Heart left ventricle (tissue), 16 donors: ENCODE measurements at regions not wholly inside any gene's neighbourhood (a gene's known extent, or its start where the extent isn't known, plus 50 kb on each side); places are given as distances from the start of the nearest gene placed in this dataset.

Source experiments
- ATAC-seq, 4 donors: fragments of 200-7000 bp; cut with Tn5 transposase; one replicate each; pipeline ENCODE4 v1.9.1; 2020 to 2022; ENCODE audit warnings: moderate library complexity in 4 of 4, mild to moderate bottlenecking in 3 of 4, moderate number of reproducible peaks in 1 of 4
- DNase-seq, 5 donors: peaks; one replicate each; pipeline ENCODE4 v3.0.0-alpha.2; 2020
- H3K27ac ChIP-seq, 12 donors: fragments of 200-600 bp; sonication (generic) in 4 of 12; one replicate each; pipeline versions ENCODE4 v1.5.0 to v1.8.0; 2016 to 2022; ENCODE audit warnings: mild to moderate bottlenecking in 2 of 12
- H3K27me3 ChIP-seq, 9 donors: fragments of 200-600 bp; sonication (generic) in 2 of 9; one replicate each; pipeline versions ENCODE4 v1.5.1 to v1.8.0; 2016 to 2022; ENCODE audit warnings: mild to moderate bottlenecking in 3 of 9
- H3K36me3 ChIP-seq, 9 donors: fragments of 200-600 bp; sonication (generic) in 2 of 9; one replicate each; pipeline versions ENCODE4 v1.5.0 to v1.8.0; 2018 to 2022; ENCODE audit warnings: mild to moderate bottlenecking in 2 of 9
- H3K4me1 ChIP-seq, 12 donors: fragments of 200-600 bp; sonication (generic) in 4 of 12; one replicate each; pipeline versions ENCODE4 v1.5.0 to v1.8.0; 2016 to 2022; ENCODE audit warnings: mild to moderate bottlenecking in 3 of 12
- H3K4me3 ChIP-seq, 12 donors: fragments of 200-600 bp; sonication (generic) in 4 of 12; one replicate each; pipeline versions ENCODE4 v1.5.0 to v1.8.0; 2017 to 2022; ENCODE audit warnings: mild to moderate bottlenecking in 9 of 12, moderate library complexity in 4 of 12
- H3K9me3 ChIP-seq, 12 donors: fragments of 200-600 bp; sonication (generic) in 4 of 12; one replicate each; pipeline versions ENCODE4 v1.5.0 to v1.8.0; 2016 to 2022; ENCODE audit warnings: mild to moderate bottlenecking in 1 of 12
- POLR2A ChIP-seq, 2 donors: fragments of 450-650 bp; IDR thresholded peaks; one replicate each; pipeline ENCODE4 v1.6.1; 2017; ENCODE audit warnings: antibody characterized with exemption in 2 of 2, mild to moderate bottlenecking in 2 of 2, moderate library complexity in 2 of 2
- WGBS, 4 donors: extraction: QIAGEN DNeasy Blood & Tissue Kit in 2 of 4; methylation state at CpG; one replicate each; pipeline versions ENCODE4 v1.1.5 to v1.1.7; 2013 to 2018; 5-methylcytosine and 5-hydroxymethylcytosine counted together
- intact Hi-C, 10 donors: fragments of 100-400 bp; cut with DNase I; formaldehyde crosslinking; loops; one replicate each; pipeline versions ENCODE4 v1.11.1 to v1.14.2; 2022
- TF ChIP-seq, protein P1 (sequence below), 12 donors: fragments of 200-600 bp; sonication (generic) in 4 of 12; IDR thresholded peaks; one replicate each; pipeline versions ENCODE4 v1.5.0 to v1.8.0; 2018 to 2022; ENCODE audit warnings: antibody characterized with exemption in 12 of 12, mild to moderate bottlenecking in 5 of 12
- donor health status: ischemic (EF 13 %, LVEDD 7.1; RV severe dilation, severe dysfunction).
- donor health status: healthy with polysubstance abuse.
- donor health status: DM: no; HTN: yes; CAD: no.
- donor health status: DM: no; HTN: no; CAD: no.
- donor health status: ischemic (EF 25% LVEDD 6.9; RV normal size, moderate dysfunction).
- donor health status: ischemic (EF 25% LVEDD 5.7; RV mildly dilated, moderate dysfunction).
- donor health status: healthy.
- donor health status: DM: yes; HTN: yes; CAD: no.
- donor health status: ischemic (EF 35%, LVEDD 5.7; RV mildly dilated, moderate dysfunction).
- donor health status: nonischemic (EF 11% LVEDD 7.7; RV severe dilation, severe dysfunction).
- donor health status: DM: yes; HTN: yes; CAD: no.
- donor health status: PGD.
- donor health status: ischemic (EF 29% LVEDD 5.4; RV normal size, mild dysfunction).
- donor health status: nonischemic (EF 23%, LVEDD 6.1; RV moderate dilation, normal function).

DNA sequence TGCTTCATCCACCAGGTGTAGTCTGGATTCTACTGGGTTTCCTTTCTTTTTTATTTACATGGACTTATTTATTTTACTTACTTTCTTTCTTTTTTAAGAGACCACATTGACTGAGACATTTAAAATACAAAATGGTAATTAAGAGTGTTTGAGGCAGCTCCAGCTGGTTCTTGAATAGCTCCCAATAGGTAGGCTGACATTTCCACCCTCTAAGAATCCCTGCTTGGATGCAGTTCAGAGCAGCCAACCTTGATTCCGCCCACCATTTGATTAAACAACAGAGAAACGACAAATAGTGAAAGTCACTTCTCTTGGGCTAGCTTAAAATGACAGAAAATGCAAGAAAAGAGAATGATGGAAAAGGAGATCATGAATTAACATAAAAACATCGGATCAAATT is 270.5 kb downstream of the TUSC7 start:
- no peak overlapping the region for H3K4me3 ChIP-seq
- H3K4me1 ChIP-seq: no peaks in the 10 kb centered on the region
- H3K27me3 ChIP-seq: no peaks in the 10 kb centered on the region
- DNase-seq (no peak), ATAC-seq (no peak)
- no peaks in the 10 kb centered on the region for H3K36me3 ChIP-seq
- no peak overlapping the region for H3K27ac ChIP-seq
- no peak for TF ChIP-seq POLR2A (IDR thresholded peaks at IDR 0.05)
- TF ChIP-seq, protein P1, sequence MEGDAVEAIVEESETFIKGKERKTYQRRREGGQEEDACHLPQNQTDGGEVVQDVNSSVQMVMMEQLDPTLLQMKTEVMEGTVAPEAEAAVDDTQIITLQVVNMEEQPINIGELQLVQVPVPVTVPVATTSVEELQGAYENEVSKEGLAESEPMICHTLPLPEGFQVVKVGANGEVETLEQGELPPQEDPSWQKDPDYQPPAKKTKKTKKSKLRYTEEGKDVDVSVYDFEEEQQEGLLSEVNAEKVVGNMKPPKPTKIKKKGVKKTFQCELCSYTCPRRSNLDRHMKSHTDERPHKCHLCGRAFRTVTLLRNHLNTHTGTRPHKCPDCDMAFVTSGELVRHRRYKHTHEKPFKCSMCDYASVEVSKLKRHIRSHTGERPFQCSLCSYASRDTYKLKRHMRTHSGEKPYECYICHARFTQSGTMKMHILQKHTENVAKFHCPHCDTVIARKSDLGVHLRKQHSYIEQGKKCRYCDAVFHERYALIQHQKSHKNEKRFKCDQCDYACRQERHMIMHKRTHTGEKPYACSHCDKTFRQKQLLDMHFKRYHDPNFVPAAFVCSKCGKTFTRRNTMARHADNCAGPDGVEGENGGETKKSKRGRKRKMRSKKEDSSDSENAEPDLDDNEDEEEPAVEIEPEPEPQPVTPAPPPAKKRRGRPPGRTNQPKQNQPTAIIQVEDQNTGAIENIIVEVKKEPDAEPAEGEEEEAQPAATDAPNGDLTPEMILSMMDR (IDR thresholded peaks at IDR 0.05): no peak
- intact Hi-C loops: no loop called here
- 62 to 68% (median 63%) methylated on average over 3 of the region's 3 CpGs for WGBS, 4 donors
- H3K9me3 ChIP-seq: peaks cover 0 to under 1% (median 0%) of the 10 kb centered on the region in 12 donors

DNA sequence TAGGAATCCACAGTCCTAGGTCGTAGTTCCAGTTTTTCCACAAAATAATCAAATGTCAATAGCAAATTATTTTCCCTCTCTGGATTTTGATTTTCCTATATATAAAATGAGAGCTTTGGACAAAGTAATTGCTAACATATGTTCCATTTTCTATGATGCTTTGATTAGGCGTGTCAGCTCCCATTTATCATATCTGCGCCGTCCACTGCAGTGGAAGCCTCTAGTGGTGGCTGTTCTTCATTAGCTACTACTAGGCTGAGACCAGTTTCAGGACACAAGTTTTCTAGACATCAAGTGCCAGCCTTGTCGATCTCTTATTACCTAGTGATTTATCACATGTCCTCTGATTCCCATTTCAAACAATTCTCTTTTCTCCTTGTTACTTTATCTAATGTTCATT is 271.5 kb downstream of the TUSC7 start:
- Histone ChIP-seq H3K27ac (no peak overlapping the region), H3K9me3 (peaks cover 0 to 4% (median 0%) of the 10 kb centered on the region in 12 donors), H3K4me3 (no peak overlapping the region), H3K4me1 (no peaks in the 10 kb centered on the region), H3K27me3 (no peaks in the 10 kb centered on the region), H3K36me3 (no peaks in the 10 kb centered on the region)
- TF ChIP-seq POLR2A (IDR thresholded peaks at IDR 0.05): no peak
- intact Hi-C loops: no loop called here
- DNase-seq (no peak), ATAC-seq (no peak)
- WGBS, 4 donors: 80 to 84% (median 81%) methylated on average over 5 of the region's 5 CpGs

DNA sequence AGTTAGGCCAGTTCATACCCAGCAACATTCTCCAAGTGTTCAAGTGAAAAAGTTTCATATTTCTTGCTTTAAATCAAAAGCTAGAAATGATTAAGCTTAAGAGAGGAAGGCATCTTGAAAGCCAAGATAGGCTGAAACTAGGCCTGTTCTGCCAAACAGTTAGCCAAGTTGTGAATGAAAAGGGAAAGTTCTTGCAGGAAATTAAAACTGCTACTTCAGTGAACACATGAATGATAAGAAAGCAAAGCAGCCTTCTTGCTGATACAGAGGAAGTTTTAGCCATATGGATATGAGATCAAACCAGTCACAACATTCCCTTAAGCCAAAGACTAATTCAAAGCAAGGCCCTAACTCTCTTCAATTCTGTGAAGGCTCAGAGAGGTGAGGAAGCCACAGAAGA is 274.7 kb downstream of the TUSC7 start:
- ATAC-seq (no peak), DNase-seq (no peak)
- TF ChIP-seq, protein P1 (IDR thresholded peaks at IDR 0.05): no peak
- no peak for TF ChIP-seq POLR2A (IDR thresholded peaks at IDR 0.05)
- Histone ChIP-seq H3K4me1 (no peaks in the 10 kb centered on the region), H3K27me3 (no peaks in the 10 kb centered on the region), H3K4me3 (no peak overlapping the region), H3K36me3 (no peaks in the 10 kb centered on the region), H3K27ac (no peak overlapping the region), H3K9me3 (peaks cover 0 to 4% (median 0%) of the 10 kb centered on the region in 12 donors)
- intact Hi-C loops: no loop called here

DNA sequence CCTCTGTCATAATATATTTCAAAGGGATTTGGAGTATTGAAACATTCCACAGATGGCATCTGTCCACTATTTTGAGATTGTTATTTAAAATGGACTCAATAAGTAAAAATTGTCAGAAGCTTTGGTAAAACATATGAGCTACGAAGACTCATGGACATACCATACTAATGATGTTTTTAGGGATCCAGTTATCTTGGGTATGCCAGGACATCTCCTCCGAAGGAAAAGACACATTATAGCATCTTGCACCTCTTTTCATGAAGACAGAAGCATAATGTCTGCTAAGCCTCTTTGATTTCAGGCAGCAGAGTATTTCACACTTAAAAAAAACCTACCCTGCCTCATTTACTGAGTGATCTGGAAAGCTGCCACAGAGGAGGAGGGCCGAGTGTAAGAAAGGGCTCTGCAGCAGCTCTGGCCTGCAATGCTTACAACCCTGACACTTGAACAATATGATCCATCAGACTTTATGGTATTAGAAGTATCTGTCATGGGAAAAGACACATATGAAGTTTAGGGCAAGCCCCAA is 284.8 kb downstream of the TUSC7 start:
- intact Hi-C loops: no loop called here
- Histone ChIP-seq H3K9me3 (no peaks in the 10 kb centered on the region), H3K4me1 (no peaks in the 10 kb centered on the region), H3K27ac (no peak overlapping the region), H3K4me3 (no peak overlapping the region), H3K36me3 (no peaks in the 10 kb centered on the region), H3K27me3 (no peaks in the 10 kb centered on the region)
- no peak for TF ChIP-seq POLR2A (IDR thresholded peaks at IDR 0.05)
- ATAC-seq (no peak), DNase-seq (no peak)
- WGBS, 4 donors: 56 to 68% (median 65%) methylated on average over 3 of the region's 3 CpGs

DNA sequence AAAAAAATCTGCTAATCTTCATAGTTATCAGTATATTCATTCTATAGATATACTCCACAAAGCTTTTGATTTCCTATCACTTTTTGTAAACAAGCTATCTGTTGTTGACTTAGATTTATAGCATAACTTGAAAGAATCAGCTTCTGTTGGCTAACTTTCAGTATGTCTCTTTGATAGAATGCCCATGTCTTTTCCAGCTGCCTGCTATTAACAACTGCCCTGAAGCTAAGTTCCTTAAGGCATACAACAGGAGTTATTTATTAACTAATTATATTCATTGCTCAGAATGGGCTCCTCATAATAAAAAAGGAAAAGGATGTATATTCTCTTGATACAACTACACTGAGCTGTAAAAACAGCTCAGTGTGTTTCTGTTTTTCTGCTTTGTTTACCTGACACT is 293.9 kb downstream of the TUSC7 start:
- no peak overlapping the region for H3K4me3 ChIP-seq
- no peaks in the 10 kb centered on the region for H3K4me1 ChIP-seq
- H3K36me3 ChIP-seq: no peaks in the 10 kb centered on the region
- no peak overlapping the region for H3K27ac ChIP-seq
- intact Hi-C loops: no loop called here
- no peak for TF ChIP-seq POLR2A (IDR thresholded peaks at IDR 0.05)
- TF ChIP-seq, protein P1 (IDR thresholded peaks at IDR 0.05): no peak
- no peak for ATAC-seq
- no peaks in the 10 kb centered on the region for H3K9me3 ChIP-seq
- H3K27me3 ChIP-seq: no peaks in the 10 kb centered on the region
- no peak for DNase-seq
